HuH-7.5 (cell line): ENCODE measurements at regions not wholly inside any gene's neighbourhood (a gene's known extent, or its start where the extent isn't known, plus 50 kb on each side); places are given as distances from the start of the nearest gene placed in this dataset.
"Not testable (repeated sequence)": the region's sequence is repeated elsewhere in the genome, so short reads cannot be mapped to it uniquely, and the experiment has no call there.

ENCODE experiments used
- DNase-seq: peaks from one replicate; pipeline ENCODE4 v3.0.0; 2011; ENCODE audit warnings: low spot score

GRCh38 chr18:47728921-47729320, 201.5 kb downstream of the SMAD2 start:
- no peak for DNase-seq

DNA sequence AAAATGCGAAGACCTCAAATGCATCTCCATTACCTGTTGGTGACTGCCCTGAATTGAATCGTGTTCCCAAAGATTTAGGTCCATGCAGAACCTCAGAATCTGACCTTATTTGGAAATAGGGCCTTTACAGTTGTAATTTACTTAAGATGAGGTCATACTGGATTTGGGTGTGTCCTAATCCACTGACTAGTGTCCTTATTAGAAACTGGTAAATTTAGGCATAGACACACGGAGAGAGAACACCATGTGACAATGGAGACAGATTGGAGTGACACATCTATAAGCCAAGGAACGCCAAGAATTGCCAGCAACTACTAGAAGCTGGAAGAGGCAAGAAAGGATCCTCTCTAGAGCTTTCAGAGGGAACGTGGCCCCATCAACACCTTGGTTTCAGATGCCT, 203.1 kb downstream of the SMAD2 start:
- DNase-seq, result no peak

DNA sequence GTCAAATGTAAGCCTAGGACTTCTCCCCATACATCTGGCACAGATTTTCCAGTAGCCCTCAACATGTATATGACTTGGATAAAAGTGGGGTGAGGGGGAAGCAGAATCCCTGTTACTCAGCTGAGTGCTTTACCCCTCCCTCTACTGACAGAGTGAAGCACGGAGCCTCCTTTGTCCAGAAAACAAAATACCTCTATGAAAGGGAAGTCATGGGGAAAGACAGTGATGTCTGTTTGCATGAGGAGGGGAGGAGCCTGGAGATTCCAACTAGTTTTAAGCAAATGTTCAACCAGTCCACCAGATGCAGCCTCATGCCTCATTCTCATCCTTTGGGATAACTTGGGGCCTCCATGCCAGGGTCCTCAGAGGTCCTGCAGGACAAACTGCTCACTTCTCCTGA, 203.9 kb downstream of the SMAD2 start:
- no peak for DNase-seq

DNA sequence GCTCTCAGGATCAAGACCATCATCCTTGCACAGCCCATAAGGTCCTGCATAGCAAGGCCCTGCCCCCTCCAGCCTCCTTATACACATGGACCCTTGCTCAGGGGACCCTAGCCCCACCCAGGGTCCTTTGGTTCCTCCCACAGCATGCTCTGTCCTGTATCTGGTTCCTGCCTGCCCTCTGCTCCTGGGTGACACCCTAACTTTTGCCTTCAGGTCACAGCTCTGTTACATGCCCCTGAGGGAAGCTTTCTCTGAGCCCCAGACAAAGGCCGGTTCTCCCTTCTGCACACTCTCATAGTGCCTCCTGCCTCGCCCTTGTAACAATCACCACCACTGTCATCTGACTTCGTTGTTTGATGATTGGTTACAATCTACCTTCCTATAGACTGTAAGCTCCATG, 204.8 kb downstream of the SMAD2 start:
- DNase-seq, result no peak

- DNase-seq, result no peak
Observed at GRCh38 chr18:47724186-47724975, 206.1 kb downstream of the SMAD2 start.

DNA sequence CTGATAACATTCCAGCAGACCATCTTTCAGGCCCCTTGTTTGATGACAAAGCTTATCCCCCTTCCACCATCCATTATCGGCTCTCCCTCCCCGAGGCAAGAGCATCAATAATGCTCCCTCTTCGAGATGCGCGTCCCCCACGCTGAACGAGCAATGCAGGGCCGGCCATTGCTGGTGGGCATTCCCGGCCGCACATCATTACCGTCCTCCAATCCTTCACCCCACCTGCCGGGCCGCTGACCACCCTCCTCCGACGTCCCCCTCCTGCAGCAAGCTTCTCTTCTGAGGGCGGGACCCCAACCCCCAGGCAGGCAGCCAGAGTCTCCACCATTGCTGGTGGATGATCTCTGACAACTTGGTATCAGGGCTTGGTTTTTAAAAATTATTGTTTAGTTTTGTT, 208.6 kb downstream of the SMAD2 start:
- DNase-seq, result no peak

GRCh38 chr18:47720741-47721140, 209.7 kb downstream of the SMAD2 start:
- DNase-seq, result no peak

- no peak for DNase-seq
Observed at GRCh38 chr18:47719096-47719780, 211.2 kb downstream of the SMAD2 start.

DNA sequence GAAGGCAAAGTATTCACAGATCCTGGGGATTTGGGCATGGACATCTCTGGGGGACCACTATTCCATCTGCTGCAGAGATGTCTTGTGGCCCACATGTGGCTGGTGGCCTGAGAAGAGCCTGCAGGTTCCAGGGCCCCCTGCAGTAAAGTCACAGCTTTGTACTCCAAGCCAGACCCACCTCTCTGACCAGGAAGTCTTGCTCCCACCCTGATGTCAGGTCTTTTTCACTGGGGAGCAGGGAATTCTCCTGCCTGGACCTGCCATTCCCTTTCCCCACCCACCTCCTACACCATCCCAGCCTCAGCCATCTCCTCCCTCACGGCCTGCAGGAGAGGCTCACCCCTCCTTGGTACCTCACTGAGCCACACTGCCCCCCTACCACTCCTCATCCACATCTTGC, 211.8 kb downstream of the SMAD2 start:
- DNase-seq, result no peak

DNA sequence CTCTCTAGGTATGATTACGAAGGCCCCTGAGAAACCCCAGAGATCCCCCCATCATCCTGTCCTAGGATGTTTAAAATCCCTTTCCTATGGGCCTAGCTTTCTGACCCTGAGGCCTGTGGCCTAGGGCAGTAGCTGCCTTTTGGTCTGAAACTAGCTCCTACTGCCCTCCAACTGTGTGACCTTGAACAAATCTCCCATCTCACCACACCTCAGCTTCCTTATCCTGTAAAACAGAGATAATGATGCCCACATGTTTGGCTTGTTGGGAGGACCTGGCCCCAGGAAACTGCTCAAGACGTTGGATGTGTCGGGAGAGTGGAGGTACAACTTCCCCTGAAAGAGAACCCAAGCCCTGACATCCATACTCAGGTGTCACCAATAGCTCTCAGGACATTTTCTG, 213.2 kb downstream of the SMAD2 start:
- no peak for DNase-seq

DNA sequence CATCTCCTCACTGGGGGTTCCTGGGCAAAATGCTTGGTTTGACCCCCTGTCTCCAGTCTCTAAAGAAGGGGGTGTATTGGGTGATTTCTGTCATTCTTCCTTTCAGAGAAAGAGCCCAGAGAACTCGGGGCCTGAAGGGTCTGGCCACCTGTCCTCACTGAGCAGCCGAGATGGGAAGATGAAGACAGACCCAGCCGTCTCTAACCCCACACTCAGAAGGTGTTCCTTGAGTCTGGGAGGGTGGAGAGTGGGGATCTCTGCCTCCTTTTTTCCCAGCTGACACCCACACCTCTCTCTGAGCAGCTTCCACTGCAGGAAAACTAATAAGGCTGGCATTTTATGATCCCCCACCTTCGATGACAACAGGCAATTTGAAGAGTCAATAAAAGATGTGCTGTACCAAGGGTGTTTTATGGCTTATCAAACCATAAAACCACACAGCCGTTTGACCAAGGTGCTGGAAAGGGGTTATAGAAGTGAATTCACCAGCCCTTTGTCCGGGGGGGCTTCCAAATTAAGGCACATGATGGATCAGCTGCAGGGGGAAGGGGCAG, 213.8 kb downstream of the SMAD2 start:
- no peak for DNase-seq

GRCh38 chr18:47710451-47710850, 220.0 kb downstream of the SMAD2 start:
- DNase-seq, result no peak

GRCh38 chr18:47709556-47709955, 220.9 kb downstream of the SMAD2 start:
- DNase-seq, result no peak

GRCh38 chr18:47708206-47708605, 222.3 kb downstream of the SMAD2 start:
- no peak for DNase-seq

GRCh38 chr18:47701134-47701533, 229.3 kb downstream of the SMAD2 start:
- no peak for DNase-seq

- no peak for DNase-seq
Observed at GRCh38 chr18:47696870-47697269, 233.6 kb downstream of the SMAD2 start.

- no peak for DNase-seq
Observed at GRCh38 chr18:47691611-47692010, 238.8 kb downstream of the SMAD2 start.

DNA sequence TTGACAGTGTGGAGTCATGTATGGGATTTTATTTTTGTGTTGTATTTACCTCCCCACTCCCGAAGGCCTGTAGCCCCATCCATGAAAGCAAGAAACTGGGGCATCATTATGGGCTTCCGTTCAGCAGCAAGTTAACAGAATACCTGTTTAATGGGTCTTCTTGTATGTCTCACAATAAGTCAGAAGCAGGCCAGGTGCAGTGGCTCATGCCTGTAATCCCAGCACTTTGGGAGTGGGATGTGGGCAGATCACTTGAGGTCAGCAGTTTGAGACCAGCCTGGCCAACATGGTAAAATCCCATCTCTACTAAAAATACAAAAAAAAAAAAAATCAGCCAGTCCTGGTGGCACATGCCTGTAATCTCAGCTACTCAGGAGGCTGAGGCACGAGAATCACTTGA, 239.7 kb downstream of the SMAD2 start:
- not testable (repeated sequence) for DNase-seq

DNA sequence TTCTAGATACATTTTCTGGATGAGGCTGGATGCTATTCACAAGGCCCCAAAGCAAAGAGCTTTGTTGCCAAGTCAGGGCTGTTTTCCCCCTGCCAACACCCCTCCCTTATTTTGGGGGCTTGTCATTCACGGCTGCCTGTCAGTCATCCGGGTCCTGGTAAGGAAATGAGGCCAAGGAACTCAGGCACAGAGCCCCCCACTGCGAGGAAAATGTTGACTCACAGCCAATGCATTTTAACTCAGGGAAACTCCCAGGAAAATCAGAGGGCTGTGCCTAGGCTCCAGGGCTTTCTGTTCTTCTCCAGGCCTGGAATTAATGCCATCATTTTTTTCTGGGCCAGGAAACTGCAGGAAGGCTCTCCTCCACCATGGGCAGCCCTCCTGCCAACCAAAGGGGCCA, 241.1 kb downstream of the SMAD2 start:
- no peak for DNase-seq

DNA sequence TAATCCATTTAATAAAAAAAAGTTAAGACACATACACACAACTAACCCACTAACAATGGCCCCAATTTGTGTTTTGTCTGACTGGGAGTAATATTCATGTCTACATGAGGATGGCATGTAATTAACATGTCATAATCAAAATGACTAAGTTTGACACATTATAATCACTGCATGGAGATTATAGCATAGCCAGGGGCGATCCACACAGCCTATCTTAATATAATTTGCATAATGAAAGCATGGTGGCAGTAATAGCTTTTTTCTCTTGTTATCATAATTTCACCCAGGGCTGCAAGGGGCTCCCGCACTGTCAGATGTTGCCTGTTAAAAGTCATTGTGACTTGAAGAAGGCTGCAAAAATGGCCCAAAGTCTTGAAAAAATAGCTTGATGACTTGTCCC, 243.7 kb downstream of the SMAD2 start:
- DNase-seq, result no peak

DNA sequence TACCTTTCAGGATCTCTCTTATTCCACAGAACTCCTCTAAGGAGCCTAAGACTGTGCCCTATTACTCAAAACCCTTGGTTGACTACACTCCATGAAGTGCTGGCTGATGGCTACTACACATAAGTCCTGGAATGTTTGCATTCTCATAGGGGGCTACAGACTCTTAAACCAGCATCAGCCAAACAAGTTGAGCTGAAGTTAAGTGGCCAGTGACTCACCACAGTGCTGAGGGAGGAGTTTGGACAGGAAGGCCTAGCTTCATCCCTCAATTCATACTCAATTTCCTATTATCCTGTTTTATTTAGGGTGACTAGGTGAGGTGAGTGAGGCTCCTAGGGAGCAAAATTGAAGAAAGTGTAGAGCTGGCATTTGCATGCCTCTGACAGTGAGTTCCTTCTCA, 246.7 kb downstream of the SMAD2 start:
- DNase-seq, result no peak

- DNase-seq, result no peak
Observed at GRCh38 chr18:47682876-47683275, 247.6 kb downstream of the SMAD2 start.

GRCh38 chr18:47680488-47680887, 250.0 kb downstream of the SMAD2 start:
- no peak for DNase-seq

- no peak for DNase-seq
Observed at GRCh38 chr18:47679864-47680263, 250.6 kb downstream of the SMAD2 start.
